ENCODE measurements at regions not wholly inside any gene's neighbourhood (a gene's known extent, or its start where the extent isn't known, plus 50 kb on each side); places are given as distances from the start of the nearest gene placed in this dataset.

DNA sequence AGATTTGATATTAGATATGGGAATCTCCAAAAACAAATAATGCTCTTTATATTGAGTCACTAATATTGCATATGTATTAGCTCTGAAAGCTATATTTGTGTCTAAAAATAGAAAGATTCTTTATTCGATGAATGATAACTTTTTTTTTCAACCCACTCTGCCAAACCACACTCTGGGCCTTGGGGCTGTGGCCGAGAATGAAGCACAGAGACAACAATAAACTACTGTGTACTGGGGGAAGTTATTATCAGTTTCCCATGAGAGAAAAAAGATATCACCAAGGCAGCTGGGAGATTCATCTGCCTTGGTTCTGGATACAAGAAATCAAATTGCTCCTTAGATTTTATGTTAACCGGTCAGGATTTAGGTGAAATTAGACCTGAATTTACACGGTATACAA, 762.2 kb downstream of the SUCLG1 start:
- TF ChIP-seq POLR2A (IDR thresholded peaks at IDR 0.05; ENCODE audit: low read length) (no peak), GATA1 (IDR thresholded peaks at IDR 0.05; ENCODE audit: low read depth, low read length) (no peak)
